GM12872 (cell line): ENCODE measurements at regions not wholly inside any gene's neighbourhood (a gene's known extent, or its start where the extent isn't known, plus 50 kb on each side); places are given as distances from the start of the nearest gene placed in this dataset.

Experiments used
- CTCF ChIP-seq: IDR thresholded peaks from 3 replicates; pipeline ENCODE4 v1.5.1; 2011; ENCODE audit warnings: low read depth, mild to moderate bottlenecking, low read length, moderate library complexity; ENCODE audit not compliant: insufficient read depth

- TF ChIP-seq CTCF: no peak
Observed at GRCh38 chr10:124250506-124250905, 157.1 kb upstream of the CHST15 start.

GRCh38 chr10:124249812-124250432, 156.5 kb upstream of the CHST15 start:
- TF ChIP-seq CTCF: peak; percentile 42; the same call in 1 of the 3 replicates

- no peak for TF ChIP-seq CTCF
Observed at GRCh38 chr10:124249196-124249595, 155.8 kb upstream of the CHST15 start.

- no peak for TF ChIP-seq CTCF
Observed at GRCh38 chr10:124248056-124249045, 155.0 kb upstream of the CHST15 start.

GRCh38 chr10:124245806-124246440, 152.5 kb upstream of the CHST15 start:
- TF ChIP-seq CTCF: no peak

GRCh38 chr10:124245191-124245590, 151.8 kb upstream of the CHST15 start:
- TF ChIP-seq CTCF: no peak

GRCh38 chr10:124244256-124244877, 151.0 kb upstream of the CHST15 start:
- no peak for TF ChIP-seq CTCF
